Tibial nerve (tissue), 3 donors: ENCODE measurements at regions not wholly inside any gene's neighbourhood (a gene's known extent, or its start where the extent isn't known, plus 50 kb on each side); places are given as distances from the start of the nearest gene placed in this dataset.

Source experiments
- POLR2A ChIP-seq, 2 donors: fragments of 450-650 bp; IDR thresholded peaks; one replicate each; pipeline ENCODE4 v1.6.1; 2017; ENCODE audit warnings: antibody characterized with exemption in 2 of 2, mild to moderate bottlenecking in 2 of 2, moderate library complexity in 2 of 2
- TF ChIP-seq, protein P1 (sequence below), 5 experiments: fragments of 200-600 bp in 3 of 5; fragments of 450-650 bp in 2 of 5; sonication (generic) in 3 of 5; IDR thresholded peaks; one replicate each; pipeline ENCODE4 v1.5.1; 2016 to 2019; ENCODE audit warnings: antibody characterized with exemption in 5 of 5, mild to moderate bottlenecking in 3 of 5, moderate library complexity in 2 of 5

- TF ChIP-seq, protein P1, sequence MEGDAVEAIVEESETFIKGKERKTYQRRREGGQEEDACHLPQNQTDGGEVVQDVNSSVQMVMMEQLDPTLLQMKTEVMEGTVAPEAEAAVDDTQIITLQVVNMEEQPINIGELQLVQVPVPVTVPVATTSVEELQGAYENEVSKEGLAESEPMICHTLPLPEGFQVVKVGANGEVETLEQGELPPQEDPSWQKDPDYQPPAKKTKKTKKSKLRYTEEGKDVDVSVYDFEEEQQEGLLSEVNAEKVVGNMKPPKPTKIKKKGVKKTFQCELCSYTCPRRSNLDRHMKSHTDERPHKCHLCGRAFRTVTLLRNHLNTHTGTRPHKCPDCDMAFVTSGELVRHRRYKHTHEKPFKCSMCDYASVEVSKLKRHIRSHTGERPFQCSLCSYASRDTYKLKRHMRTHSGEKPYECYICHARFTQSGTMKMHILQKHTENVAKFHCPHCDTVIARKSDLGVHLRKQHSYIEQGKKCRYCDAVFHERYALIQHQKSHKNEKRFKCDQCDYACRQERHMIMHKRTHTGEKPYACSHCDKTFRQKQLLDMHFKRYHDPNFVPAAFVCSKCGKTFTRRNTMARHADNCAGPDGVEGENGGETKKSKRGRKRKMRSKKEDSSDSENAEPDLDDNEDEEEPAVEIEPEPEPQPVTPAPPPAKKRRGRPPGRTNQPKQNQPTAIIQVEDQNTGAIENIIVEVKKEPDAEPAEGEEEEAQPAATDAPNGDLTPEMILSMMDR (IDR thresholded peaks at IDR 0.05) = no peak
- no peak for TF ChIP-seq POLR2A (IDR thresholded peaks at IDR 0.05)
Measured at GRCh38 chr2:175454953-175455389, 273.5 kb upstream of the ATP5MC3 start.
